WTC11 (cell line): ENCODE measurements at regions not wholly inside any gene's neighbourhood (a gene's known extent, or its start where the extent isn't known, plus 50 kb on each side); places are given as distances from the start of the nearest gene placed in this dataset.

Experiments used
- ATAC-seq: fragments of 200-7000 bp; cut with Tn5 transposase; 2 replicates; pipeline ENCODE4 v1.10.0; 2021; ENCODE audit warnings: mild to moderate bottlenecking, moderate library complexity
- CTCF ChIA-PET: fragments of 300-600 bp; sonication (Branson Sonifier 250); formaldehyde crosslinking; loops from one replicate; lab custom pipeline; 2021; ENCODE audit warnings: antibody characterized with exemption; lab: Charles Lee
- POLR2A ChIA-PET: fragments of 350-600 bp; sonication (Branson Sonifier 250); formaldehyde crosslinking; loops from one replicate; lab custom pipeline; 2021; ENCODE audit warnings: antibody characterized with exemption; lab: Charles Lee
- DNase-seq: peaks from one replicate; pipeline ENCODE4 v3.0.0; 2021; ENCODE audit warnings: low spot score
- H3K27ac Mint-ChIP-seq: 2 replicates; pipeline ENCODE4 v1.8.0; 2021; ENCODE audit warnings: mixed read lengths
- H3K27me3 Mint-ChIP-seq: 2 replicates; pipeline ENCODE4 v1.8.0; 2021; ENCODE audit warnings: low read depth, mild to moderate bottlenecking, moderate library complexity, mixed read lengths
- H3K36me3 Mint-ChIP-seq: 2 replicates; pipeline ENCODE4 v1.8.0; 2021; ENCODE audit warnings: mixed read lengths
- H3K4me1 Mint-ChIP-seq: 2 replicates; pipeline ENCODE4 v1.8.0; 2022; ENCODE audit warnings: mixed read lengths
- H3K4me3 Mint-ChIP-seq: 2 replicates; pipeline ENCODE4 v1.8.0; 2021; ENCODE audit warnings: mild to moderate bottlenecking, moderate library complexity, mixed read lengths
- H3K9me3 Mint-ChIP-seq: 2 replicates; pipeline ENCODE4 v1.8.0; 2021; ENCODE audit warnings: mixed read lengths
- AR ChIP-seq: fragments of 250-450 bp; sonication (Bioruptor Pico); IDR thresholded peaks from 2 replicates; pipeline ENCODE4 v1.9.0; 2021; ENCODE audit warnings: mild to moderate bottlenecking
- ATF2 ChIP-seq: sonication (generic); formaldehyde crosslinking; IDR thresholded peaks from 2 replicates; pipeline ENCODE4 v1.8.1; 2022; ENCODE audit warnings: low read depth, missing genetic modification reagents, borderline replicate concordance
- CREM ChIP-seq: sonication (generic); formaldehyde crosslinking; IDR thresholded peaks from 2 replicates; pipeline ENCODE4 v1.8.1; 2022; ENCODE audit warnings: mild to moderate bottlenecking, missing genetic modification reagents, moderate library complexity
- E2F1 ChIP-seq: sonication (generic); formaldehyde crosslinking; IDR thresholded peaks from 2 replicates; pipeline ENCODE4 v1.8.0; 2022; ENCODE audit warnings: mild to moderate bottlenecking, missing genetic modification reagents
- FOXP1 ChIP-seq: sonication (generic); formaldehyde crosslinking; IDR thresholded peaks from 2 replicates; pipeline ENCODE4 v1.8.0; 2022; ENCODE audit warnings: missing genetic modification reagents, mild to moderate bottlenecking, moderate library complexity, borderline replicate concordance
- GABPB1 ChIP-seq: sonication (generic); formaldehyde crosslinking; IDR thresholded peaks from 2 replicates; pipeline ENCODE4 v1.8.1; 2023; ENCODE audit warnings: mild to moderate bottlenecking, missing genetic modification reagents
- JUN ChIP-seq: sonication (generic); formaldehyde crosslinking; IDR thresholded peaks from 2 replicates; pipeline ENCODE4 v1.8.0; 2023; ENCODE audit warnings: mild to moderate bottlenecking, missing genetic modification reagents
- MYBL2 ChIP-seq: sonication (generic); formaldehyde crosslinking; IDR thresholded peaks from 2 replicates; pipeline ENCODE4 v1.8.1; 2023; ENCODE audit warnings: mild to moderate bottlenecking, moderate library complexity, missing genetic modification reagents
- NFATC4 ChIP-seq: fragments of 250-450 bp; sonication (Bioruptor Pico); IDR thresholded peaks from 2 replicates; pipeline ENCODE4 v1.9.0; 2021; ENCODE audit warnings: mild to moderate bottlenecking
- OVOL2 ChIP-seq: fragments of 250-450 bp; sonication (Bioruptor Pico); IDR thresholded peaks from 2 replicates; pipeline ENCODE4 v1.9.0; 2021; ENCODE audit warnings: mild to moderate bottlenecking, borderline replicate concordance
- PRRX2 ChIP-seq: fragments of 250-450 bp; sonication (Bioruptor Pico); IDR thresholded peaks from 2 replicates; pipeline ENCODE4 v1.8.0; 2021; ENCODE audit warnings: mild to moderate bottlenecking
- RELA ChIP-seq: sonication (generic); formaldehyde crosslinking; IDR thresholded peaks from 2 replicates; pipeline ENCODE4 v1.8.1; 2022; ENCODE audit warnings: missing genetic modification reagents, mild to moderate bottlenecking, borderline replicate concordance
- ZNF121 ChIP-seq: sonication (generic); formaldehyde crosslinking; IDR thresholded peaks from 2 replicates; pipeline ENCODE4 v1.8.0; 2023; ENCODE audit warnings: missing genetic modification reagents
- TF ChIP-seq, protein P1 (sequence below): sonication (generic); formaldehyde crosslinking; IDR thresholded peaks from 2 replicates; pipeline ENCODE4 v1.8.1; 2023; ENCODE audit warnings: mild to moderate bottlenecking, missing genetic modification reagents, moderate library complexity
- TF ChIP-seq, protein P2 (sequence below): sonication (generic); formaldehyde crosslinking; IDR thresholded peaks from 2 replicates; pipeline ENCODE4 v1.8.0; 2022; ENCODE audit warnings: mild to moderate bottlenecking, missing genetic modification reagents
- TF ChIP-seq, protein P3 (sequence below): sonication (generic); formaldehyde crosslinking; IDR thresholded peaks from 2 replicates; pipeline ENCODE4 v1.8.0; 2022; ENCODE audit warnings: missing genetic modification reagents
- TF ChIP-seq, protein P4 (sequence below): fragments of 250-450 bp; sonication (Bioruptor Pico); conservative IDR thresholded peaks from 2 replicates; pipeline ENCODE4 v1.9.0; 2021; ENCODE audit warnings: mild to moderate bottlenecking

DNA sequence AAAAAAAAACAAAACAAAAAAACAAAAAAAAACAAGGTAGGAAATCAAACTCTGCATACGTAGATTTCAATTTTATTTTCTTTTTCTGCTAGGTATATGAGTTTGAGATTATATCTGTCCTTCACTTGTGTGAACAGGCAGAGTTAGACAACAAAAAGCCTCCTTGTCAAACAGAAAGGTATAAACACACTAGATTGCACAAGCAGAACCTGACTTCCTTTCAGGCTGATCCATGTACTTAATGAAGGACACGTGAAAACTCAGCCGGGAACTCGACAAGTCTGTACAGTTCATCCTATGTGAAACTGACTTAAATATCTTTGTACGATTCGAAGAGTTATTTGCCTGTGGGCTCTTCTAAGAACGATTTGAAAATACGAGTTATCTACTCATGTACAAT is 254.1 kb downstream of the ARL4A start:
- Mint-ChIP-seq H3K9me3 (peaks cover 30% of the 10 kb centered on the region), H3K27me3 (peaks cover 4% of the 10 kb centered on the region; the same call in 1 of the 2 replicates), H3K36me3 (peaks cover 24% of the 10 kb centered on the region), H3K4me1 (peaks cover 9% of the 10 kb centered on the region), H3K27ac (no peak overlapping the region), H3K4me3 (no peak overlapping the region)
- POLR2A ChIA-PET = no interaction called here
- CTCF ChIA-PET = no interaction called here
- DNase-seq (no peak), ATAC-seq (no peak)
- TF ChIP-seq RELA = no peak
- 0 out of 2 replicates have a peak, but pooled peaks have one; percentile 30 for TF ChIP-seq GABPB1

DNA sequence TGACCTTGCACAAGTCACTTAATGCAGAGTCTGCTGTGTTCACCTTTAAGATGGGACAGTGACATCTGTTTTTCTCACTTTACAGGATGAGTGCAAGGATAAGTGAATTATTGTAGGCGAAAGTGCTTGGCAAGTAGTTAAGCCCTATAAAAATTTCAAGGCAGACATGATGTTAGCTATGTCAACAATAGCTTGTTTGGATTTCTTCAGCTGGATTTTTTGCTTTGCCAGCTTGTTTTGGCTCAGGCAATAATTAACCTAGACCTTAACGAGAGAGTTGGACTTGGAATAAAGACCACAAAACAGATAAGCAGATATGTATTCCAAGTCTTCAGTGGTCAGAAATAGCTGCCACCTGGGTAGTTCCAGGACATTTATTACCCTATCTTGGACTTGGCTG is 255.2 kb downstream of the ARL4A start:
- TF ChIP-seq GABPB1 = 0 out of 2 replicates have a peak, but pooled peaks have one; percentile 28
- TF ChIP-seq, protein P1, sequence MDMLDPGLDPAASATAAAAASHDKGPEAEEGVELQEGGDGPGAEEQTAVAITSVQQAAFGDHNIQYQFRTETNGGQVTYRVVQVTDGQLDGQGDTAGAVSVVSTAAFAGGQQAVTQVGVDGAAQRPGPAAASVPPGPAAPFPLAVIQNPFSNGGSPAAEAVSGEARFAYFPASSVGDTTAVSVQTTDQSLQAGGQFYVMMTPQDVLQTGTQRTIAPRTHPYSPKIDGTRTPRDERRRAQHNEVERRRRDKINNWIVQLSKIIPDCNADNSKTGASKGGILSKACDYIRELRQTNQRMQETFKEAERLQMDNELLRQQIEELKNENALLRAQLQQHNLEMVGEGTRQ = no peak
- no peak for ATAC-seq
- Mint-ChIP-seq H3K36me3 (peaks cover 24% of the 10 kb centered on the region), H3K4me1 (peaks cover 9% of the 10 kb centered on the region), H3K9me3 (peaks cover 30% of the 10 kb centered on the region), H3K4me3 (no peak overlapping the region), H3K27me3 (peaks cover 4% of the 10 kb centered on the region; the same call in 1 of the 2 replicates), H3K27ac (no peak overlapping the region)
- POLR2A ChIA-PET = no interaction called here
- no peak for DNase-seq
- CTCF ChIA-PET = no interaction called here

DNA sequence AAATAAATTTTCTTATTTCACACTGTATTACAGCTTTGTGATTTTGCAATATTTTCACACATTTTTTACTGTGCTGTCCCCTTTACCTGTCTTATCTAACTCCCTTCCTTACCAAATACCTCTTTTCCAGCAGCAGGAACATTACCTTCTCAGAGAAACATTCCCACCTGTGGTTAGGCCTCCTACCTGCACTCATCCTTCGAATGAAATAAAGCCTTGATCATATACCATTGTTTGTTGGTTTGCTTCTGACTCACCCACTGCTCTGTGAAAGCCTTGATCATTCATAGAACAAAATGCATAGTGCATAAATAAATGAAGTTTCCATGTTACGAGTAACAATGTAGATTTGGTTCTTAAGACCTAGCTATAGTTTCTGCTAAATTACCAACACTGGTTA is 256.3 kb downstream of the ARL4A start:
- peaks cover 4% of the 10 kb centered on the region; the same call in 1 of the 2 replicates for H3K27me3 Mint-ChIP-seq
- H3K27ac Mint-ChIP-seq = peak overlapping the region; percentile 22
- no peak overlapping the region for H3K4me3 Mint-ChIP-seq
- peak; percentile 84 for ATAC-seq
- no peak for DNase-seq
- peaks cover 9% of the 10 kb centered on the region for H3K4me1 Mint-ChIP-seq
- H3K9me3 Mint-ChIP-seq = peaks cover 24% of the 10 kb centered on the region
- H3K36me3 Mint-ChIP-seq = peaks cover 18% of the 10 kb centered on the region
- CTCF ChIA-PET = interaction anchor here (1.1 kb wide), 1 partner anchor 257 kb away, joined by 3 read pairs; no protein-coding TSS in a partner anchor
- POLR2A ChIA-PET = no interaction called here
- TF ChIP-seq, protein P2, sequence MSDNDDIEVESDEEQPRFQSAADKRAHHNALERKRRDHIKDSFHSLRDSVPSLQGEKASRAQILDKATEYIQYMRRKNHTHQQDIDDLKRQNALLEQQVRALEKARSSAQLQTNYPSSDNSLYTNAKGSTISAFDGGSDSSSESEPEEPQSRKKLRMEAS (CRISPR knock-in tag) = no peak
- TF ChIP-seq ZNF121 (CRISPR knock-in tag) (no peak), PRRX2 (no peak), CREM (CRISPR knock-in tag) (no peak), MYBL2 (no peak), NFATC4 (CRISPR knock-in tag) (no peak), FOXP1 (CRISPR knock-in tag) (no peak), E2F1 (CRISPR knock-in tag) (no peak), AR (no peak), JUN (CRISPR knock-in tag) (no peak), ATF2 (CRISPR knock-in tag) (no peak), OVOL2 (CRISPR knock-in tag) (no peak)
- TF ChIP-seq, protein P3, sequence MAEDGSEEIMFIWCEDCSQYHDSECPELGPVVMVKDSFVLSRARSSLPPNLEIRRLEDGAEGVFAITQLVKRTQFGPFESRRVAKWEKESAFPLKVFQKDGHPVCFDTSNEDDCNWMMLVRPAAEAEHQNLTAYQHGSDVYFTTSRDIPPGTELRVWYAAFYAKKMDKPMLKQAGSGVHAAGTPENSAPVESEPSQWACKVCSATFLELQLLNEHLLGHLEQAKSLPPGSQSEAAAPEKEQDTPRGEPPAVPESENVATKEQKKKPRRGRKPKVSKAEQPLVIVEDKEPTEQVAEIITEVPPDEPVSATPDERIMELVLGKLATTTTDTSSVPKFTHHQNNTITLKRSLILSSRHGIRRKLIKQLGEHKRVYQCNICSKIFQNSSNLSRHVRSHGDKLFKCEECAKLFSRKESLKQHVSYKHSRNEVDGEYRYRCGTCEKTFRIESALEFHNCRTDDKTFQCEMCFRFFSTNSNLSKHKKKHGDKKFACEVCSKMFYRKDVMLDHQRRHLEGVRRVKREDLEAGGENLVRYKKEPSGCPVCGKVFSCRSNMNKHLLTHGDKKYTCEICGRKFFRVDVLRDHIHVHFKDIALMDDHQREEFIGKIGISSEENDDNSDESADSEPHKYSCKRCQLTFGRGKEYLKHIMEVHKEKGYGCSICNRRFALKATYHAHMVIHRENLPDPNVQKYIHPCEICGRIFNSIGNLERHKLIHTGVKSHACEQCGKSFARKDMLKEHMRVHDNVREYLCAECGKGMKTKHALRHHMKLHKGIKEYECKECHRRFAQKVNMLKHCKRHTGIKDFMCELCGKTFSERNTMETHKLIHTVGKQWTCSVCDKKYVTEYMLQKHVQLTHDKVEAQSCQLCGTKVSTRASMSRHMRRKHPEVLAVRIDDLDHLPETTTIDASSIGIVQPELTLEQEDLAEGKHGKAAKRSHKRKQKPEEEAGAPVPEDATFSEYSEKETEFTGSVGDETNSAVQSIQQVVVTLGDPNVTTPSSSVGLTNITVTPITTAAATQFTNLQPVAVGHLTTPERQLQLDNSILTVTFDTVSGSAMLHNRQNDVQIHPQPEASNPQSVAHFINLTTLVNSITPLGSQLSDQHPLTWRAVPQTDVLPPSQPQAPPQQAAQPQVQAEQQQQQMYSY (CRISPR knock-in tag) = no peak
- TF ChIP-seq, protein P4, sequence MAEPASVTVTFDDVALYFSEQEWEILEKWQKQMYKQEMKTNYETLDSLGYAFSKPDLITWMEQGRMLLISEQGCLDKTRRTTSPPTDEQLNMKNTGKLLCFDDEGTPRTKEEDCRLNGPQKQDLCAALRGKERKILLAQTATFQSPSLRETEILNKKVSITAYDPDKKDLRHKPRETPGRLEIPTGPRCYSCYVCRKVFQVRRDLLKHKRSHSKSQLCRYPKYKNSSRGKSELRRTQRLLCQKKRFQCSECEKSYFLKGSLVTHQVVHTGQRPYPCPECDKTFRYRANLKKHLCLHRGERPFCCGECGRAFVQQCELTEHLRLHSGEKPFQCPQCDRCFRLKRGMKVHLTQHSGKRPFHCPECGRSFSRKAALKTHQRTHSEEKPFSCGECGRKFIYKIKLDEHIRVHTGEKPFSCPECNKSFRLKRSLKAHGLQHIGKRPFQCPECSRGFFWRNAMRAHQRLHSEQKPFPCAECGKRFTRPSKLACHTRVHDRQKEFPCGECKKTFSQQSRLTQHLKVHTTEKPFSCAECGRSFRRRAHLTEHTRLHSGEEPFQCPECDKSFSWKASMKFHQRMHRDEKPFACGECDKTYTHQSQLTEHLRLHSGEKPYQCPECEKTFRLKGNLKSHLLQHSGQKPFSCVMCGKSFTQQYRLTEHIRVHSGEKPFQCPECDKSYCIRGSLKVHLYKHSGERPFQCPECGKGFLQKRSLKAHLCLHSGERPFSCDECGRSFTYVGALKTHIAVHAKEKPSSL = no peak
